Neural progenitor cell (in vitro differentiated cells): ENCODE measurements at regions not wholly inside any gene's neighbourhood (a gene's known extent, or its start where the extent isn't known, plus 50 kb on each side); places are given as distances from the start of the nearest gene placed in this dataset.

Source experiments
- CTCF ChIP-seq: fragments of 200-600 bp; sonication (generic); IDR thresholded peaks from 2 replicates; pipeline ENCODE4 v1.5.1; 2017; ENCODE audit warnings: antibody characterized with exemption, mild to moderate bottlenecking
- EZH2 ChIP-seq: fragments of 200-600 bp; sonication (generic); IDR thresholded peaks from 2 replicates; pipeline ENCODE4 v1.6.1; 2017; ENCODE audit warnings: antibody characterized with exemption, mild to moderate bottlenecking, moderate library complexity
- EZH2phosphoT487 ChIP-seq: fragments of 200-600 bp; sonication (generic); IDR thresholded peaks from 2 replicates; pipeline ENCODE4 v1.6.1; 2017; ENCODE audit warnings: antibody characterized with exemption

- no peak for TF ChIP-seq CTCF
- TF ChIP-seq EZH2, result no peak
- TF ChIP-seq EZH2phosphoT487, result no peak
These were observed 1638.1 kb upstream of the SEL1L start for GRCh38 chr14:83171761-83172160.
